NCI-H2227 (cell line): ENCODE measurements at regions not wholly inside any gene's neighbourhood (a gene's known extent, or its start where the extent isn't known, plus 50 kb on each side); places are given as distances from the start of the nearest gene placed in this dataset.
"Not testable (repeated sequence)": the region's sequence is repeated elsewhere in the genome, so short reads cannot be mapped to it uniquely, and the experiment has no call there.

ENCODE experiments used
- DNase-seq: peaks from one replicate; lab custom pipeline; 2025; ENCODE audit not compliant: unreplicated experiment; lab: John Stamatoyannopoulos, UW

GRCh38 chr6:147667082-147667481 is 158.6 kb downstream of the SAMD5 start:
- no peak for DNase-seq

- no peak for DNase-seq
These were observed 165.6 kb downstream of the SAMD5 start for GRCh38 chr6:147674099-147674498.

- DNase-seq: no peak
These were observed 166.3 kb downstream of the SAMD5 start for GRCh38 chr6:147674794-147675193.

GRCh38 chr6:147675281-147675680 is 166.8 kb downstream of the SAMD5 start:
- DNase-seq: no peak

GRCh38 chr6:147676495-147677199 is 168.2 kb downstream of the SAMD5 start:
- DNase-seq: no peak

- DNase-seq: no peak
These were observed 169.2 kb downstream of the SAMD5 start for GRCh38 chr6:147677647-147678046.

- no peak for DNase-seq
These were observed 169.8 kb downstream of the SAMD5 start for GRCh38 chr6:147678253-147678652.

- DNase-seq: no peak
These were observed 176.4 kb downstream of the SAMD5 start for GRCh38 chr6:147684906-147685305.

- DNase-seq: no peak
These were observed 180.9 kb downstream of the SAMD5 start for GRCh38 chr6:147689398-147689797.

- no peak for DNase-seq
These were observed 183.0 kb downstream of the SAMD5 start for GRCh38 chr6:147691446-147691845.

- peak; percentile 69 for DNase-seq
These were observed 184.7 kb downstream of the SAMD5 start for GRCh38 chr6:147693181-147693580.

GRCh38 chr6:147694556-147694955 is 186.1 kb downstream of the SAMD5 start:
- DNase-seq: not testable (repeated sequence)

- no peak for DNase-seq
These were observed 187.3 kb downstream of the SAMD5 start for GRCh38 chr6:147695819-147696218.

- DNase-seq: no peak
These were observed 190.7 kb downstream of the SAMD5 start for GRCh38 chr6:147699140-147699539.

- no peak for DNase-seq
These were observed 191.1 kb downstream of the SAMD5 start for GRCh38 chr6:147699637-147700036.

- no peak for DNase-seq
These were observed 192.1 kb downstream of the SAMD5 start for GRCh38 chr6:147700436-147701209.

GRCh38 chr6:147704691-147705090 is 196.2 kb downstream of the SAMD5 start:
- DNase-seq: no peak

- DNase-seq: no peak
These were observed 199.0 kb downstream of the SAMD5 start for GRCh38 chr6:147707524-147707923.

GRCh38 chr6:147708170-147708569 is 199.7 kb downstream of the SAMD5 start:
- no peak for DNase-seq

GRCh38 chr6:147709396-147710272 is 201.1 kb downstream of the SAMD5 start:
- DNase-seq: no peak

GRCh38 chr6:147710890-147711289 is 202.4 kb downstream of the SAMD5 start:
- DNase-seq: no peak

- DNase-seq: no peak
These were observed 203.0 kb downstream of the SAMD5 start for GRCh38 chr6:147711476-147711875.
